Activated naive CD8-positive, alpha-beta T cell treated with anti-CD3 and anti-CD28 coated beads for 36 hours (primary cell): ENCODE measurements at regions not wholly inside any gene's neighbourhood (a gene's known extent, or its start where the extent isn't known, plus 50 kb on each side); places are given as distances from the start of the nearest gene placed in this dataset.

Experiments used
- DNase-seq: peaks from one replicate; pipeline ENCODE4 v3.0.0; 2021
- H3K27ac Mint-ChIP-seq: one replicate; pipeline ENCODE4 v1.8.0; 2022; ENCODE audit warnings: mild to moderate bottlenecking, moderate library complexity, mixed read lengths
- H3K27me3 Mint-ChIP-seq: one replicate; pipeline ENCODE4 v1.8.0; 2022; ENCODE audit warnings: mild to moderate bottlenecking, mixed read lengths
- H3K36me3 Mint-ChIP-seq: one replicate; pipeline ENCODE4 v1.8.0; 2021; ENCODE audit warnings: mild to moderate bottlenecking, mixed read lengths
- H3K4me1 Mint-ChIP-seq: one replicate; pipeline ENCODE4 v1.8.0; 2021; ENCODE audit warnings: mixed read lengths
- H3K4me3 Mint-ChIP-seq: one replicate; pipeline ENCODE4 v1.8.0; 2022; ENCODE audit warnings: mild to moderate bottlenecking, moderate library complexity, mixed read lengths
- H3K9me3 Mint-ChIP-seq: one replicate; pipeline ENCODE4 v1.8.0; 2022; ENCODE audit warnings: mixed read lengths

DNA sequence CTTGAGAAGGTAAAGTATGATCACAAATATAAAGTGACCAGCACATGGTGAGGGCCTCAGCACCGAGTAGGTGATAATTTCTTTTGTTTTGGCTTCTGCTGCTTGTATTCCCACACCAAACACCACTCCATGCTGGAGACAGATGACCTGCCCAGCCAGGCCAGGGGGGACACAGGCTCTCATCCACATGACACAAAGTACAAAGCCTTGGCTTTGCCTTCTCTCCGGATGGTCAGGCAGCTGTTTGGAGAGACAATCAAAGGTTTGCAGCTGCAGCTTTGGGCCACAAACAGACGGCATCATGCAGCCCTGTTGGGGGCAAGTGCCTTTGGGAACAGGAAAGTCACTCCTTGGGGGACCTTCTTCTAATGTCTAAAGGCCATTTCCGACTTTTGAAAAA lies 226.2 kb upstream of the KLF4 start:
- Mint-ChIP-seq H3K9me3 (no peaks in the 10 kb centered on the region), H3K36me3 (no peaks in the 10 kb centered on the region), H3K4me1 (no peaks in the 10 kb centered on the region), H3K27ac (no peak overlapping the region), H3K4me3 (no peak overlapping the region), H3K27me3 (peaks cover 6% of the 10 kb centered on the region)
- DNase-seq = no peak

GRCh38 chr9:107713470-107713869 lies 223.9 kb upstream of the KLF4 start:
- DNase-seq = no peak
- no peaks in the 10 kb centered on the region for H3K4me1 Mint-ChIP-seq

GRCh38 chr9:107712390-107712789 lies 222.8 kb upstream of the KLF4 start:
- no peaks in the 10 kb centered on the region for H3K9me3 Mint-ChIP-seq
- H3K27ac Mint-ChIP-seq = no peak overlapping the region
- no peak overlapping the region for H3K4me3 Mint-ChIP-seq

More at GRCh38 chr9:107713470-107713869, 223.9 kb upstream of the KLF4 start:
- Mint-ChIP-seq H3K27me3 (peaks cover 6% of the 10 kb centered on the region), H3K4me3 (no peak overlapping the region), H3K27ac (no peak overlapping the region), H3K36me3 (no peaks in the 10 kb centered on the region), H3K9me3 (no peaks in the 10 kb centered on the region)

DNA sequence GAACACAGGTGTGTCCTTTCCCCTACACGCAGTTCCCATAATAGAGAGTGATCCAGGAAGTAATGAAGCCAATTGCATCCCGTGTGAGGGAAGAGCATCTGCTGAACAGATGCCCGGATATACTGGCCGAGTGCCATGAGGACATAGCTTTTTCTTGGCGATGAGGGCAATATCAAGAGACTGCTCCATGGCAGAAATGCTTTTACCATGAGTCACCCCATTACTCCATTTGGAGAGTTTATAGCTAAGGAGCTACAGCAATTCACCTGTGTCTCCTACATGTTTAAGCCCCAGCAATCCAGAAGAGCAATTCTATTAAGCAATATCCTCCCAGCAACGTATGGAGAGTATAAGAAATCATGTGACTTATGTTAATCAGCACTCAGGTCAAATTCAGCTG lies 222.0 kb upstream of the KLF4 start:
- no peak for DNase-seq
- no peaks in the 10 kb centered on the region for H3K4me1 Mint-ChIP-seq
- no peak overlapping the region for H3K27ac Mint-ChIP-seq
- no peak overlapping the region for H3K4me3 Mint-ChIP-seq
- no peaks in the 10 kb centered on the region for H3K9me3 Mint-ChIP-seq
- H3K27me3 Mint-ChIP-seq = peaks cover 6% of the 10 kb centered on the region
- no peaks in the 10 kb centered on the region for H3K36me3 Mint-ChIP-seq

More at GRCh38 chr9:107712390-107712789, 222.8 kb upstream of the KLF4 start:
- H3K4me1 Mint-ChIP-seq = no peaks in the 10 kb centered on the region
- no peaks in the 10 kb centered on the region for H3K36me3 Mint-ChIP-seq
- no peak for DNase-seq
- peaks cover 6% of the 10 kb centered on the region for H3K27me3 Mint-ChIP-seq

GRCh38 chr9:107710953-107711352 lies 221.4 kb upstream of the KLF4 start:
- no peaks in the 10 kb centered on the region for H3K36me3 Mint-ChIP-seq
- no peak for DNase-seq
- H3K27me3 Mint-ChIP-seq = peaks cover 6% of the 10 kb centered on the region
- no peak overlapping the region for H3K4me3 Mint-ChIP-seq
- no peaks in the 10 kb centered on the region for H3K9me3 Mint-ChIP-seq
- H3K4me1 Mint-ChIP-seq = no peaks in the 10 kb centered on the region
- H3K27ac Mint-ChIP-seq = no peak overlapping the region

GRCh38 chr9:107710546-107710945 lies 221.0 kb upstream of the KLF4 start:
- no peaks in the 10 kb centered on the region for H3K9me3 Mint-ChIP-seq
- H3K27ac Mint-ChIP-seq = no peak overlapping the region
- no peaks in the 10 kb centered on the region for H3K36me3 Mint-ChIP-seq
- H3K27me3 Mint-ChIP-seq = peaks cover 6% of the 10 kb centered on the region
- no peak overlapping the region for H3K4me3 Mint-ChIP-seq
- DNase-seq = no peak
- no peaks in the 10 kb centered on the region for H3K4me1 Mint-ChIP-seq

DNA sequence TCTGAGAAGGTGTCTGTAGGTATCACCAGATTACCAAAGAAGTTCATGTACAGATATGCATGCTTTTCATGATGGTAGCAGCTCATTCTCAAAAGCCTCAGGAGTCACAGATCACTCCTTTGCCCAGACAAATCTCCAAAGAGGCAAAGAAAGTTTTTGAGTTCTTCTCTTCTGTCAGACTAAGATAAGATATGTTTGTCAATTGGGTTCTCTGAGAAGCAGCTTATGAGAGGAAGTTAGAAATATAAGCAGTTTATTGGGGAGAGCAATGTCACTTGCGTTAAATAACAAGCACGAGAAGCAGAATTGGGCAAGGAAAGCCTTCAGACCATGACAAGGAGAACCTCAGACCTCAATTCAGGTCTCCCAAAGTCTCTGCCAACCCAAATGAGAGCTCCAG lies 219.2 kb upstream of the KLF4 start:
- H3K36me3 Mint-ChIP-seq = no peaks in the 10 kb centered on the region
- H3K27me3 Mint-ChIP-seq = peaks cover 6% of the 10 kb centered on the region
- DNase-seq = no peak
- no peak overlapping the region for H3K4me3 Mint-ChIP-seq
- no peak overlapping the region for H3K27ac Mint-ChIP-seq
- no peaks in the 10 kb centered on the region for H3K9me3 Mint-ChIP-seq
- no peaks in the 10 kb centered on the region for H3K4me1 Mint-ChIP-seq

DNA sequence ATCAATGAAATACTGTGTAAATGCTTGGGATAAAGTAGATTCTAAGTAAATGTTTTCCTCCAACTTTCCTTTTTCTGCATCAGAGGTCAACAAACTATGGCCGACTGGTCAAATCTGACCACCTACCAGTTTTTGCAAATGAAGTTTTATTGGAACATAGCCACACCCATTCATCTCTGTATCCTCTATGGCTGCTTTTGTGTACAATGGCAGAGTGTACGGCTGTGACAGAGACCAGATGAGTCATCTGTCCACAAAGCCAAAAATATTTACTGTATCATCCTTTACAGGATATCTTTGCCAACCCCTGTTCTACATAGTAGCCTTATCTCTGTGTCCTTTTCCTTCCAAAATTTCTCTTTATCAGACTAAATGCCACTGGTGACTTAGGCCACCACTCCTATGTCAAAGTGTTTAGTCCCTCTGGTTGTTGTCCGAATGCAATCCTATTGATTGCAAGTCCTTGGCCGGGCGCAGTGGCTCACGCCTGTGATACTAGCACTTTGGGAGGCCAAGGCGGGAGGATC lies 218.4 kb upstream of the KLF4 start:
- no peak for DNase-seq
- H3K4me1 Mint-ChIP-seq = no peaks in the 10 kb centered on the region
- no peaks in the 10 kb centered on the region for H3K9me3 Mint-ChIP-seq
- no peak overlapping the region for H3K27ac Mint-ChIP-seq
- H3K36me3 Mint-ChIP-seq = no peaks in the 10 kb centered on the region
- H3K4me3 Mint-ChIP-seq = no peak overlapping the region
- peaks cover 4% of the 10 kb centered on the region for H3K27me3 Mint-ChIP-seq

GRCh38 chr9:107707428-107707837 lies 217.9 kb upstream of the KLF4 start:
- Mint-ChIP-seq H3K9me3 (no peaks in the 10 kb centered on the region), H3K27me3 (peaks cover 4% of the 10 kb centered on the region)

DNA sequence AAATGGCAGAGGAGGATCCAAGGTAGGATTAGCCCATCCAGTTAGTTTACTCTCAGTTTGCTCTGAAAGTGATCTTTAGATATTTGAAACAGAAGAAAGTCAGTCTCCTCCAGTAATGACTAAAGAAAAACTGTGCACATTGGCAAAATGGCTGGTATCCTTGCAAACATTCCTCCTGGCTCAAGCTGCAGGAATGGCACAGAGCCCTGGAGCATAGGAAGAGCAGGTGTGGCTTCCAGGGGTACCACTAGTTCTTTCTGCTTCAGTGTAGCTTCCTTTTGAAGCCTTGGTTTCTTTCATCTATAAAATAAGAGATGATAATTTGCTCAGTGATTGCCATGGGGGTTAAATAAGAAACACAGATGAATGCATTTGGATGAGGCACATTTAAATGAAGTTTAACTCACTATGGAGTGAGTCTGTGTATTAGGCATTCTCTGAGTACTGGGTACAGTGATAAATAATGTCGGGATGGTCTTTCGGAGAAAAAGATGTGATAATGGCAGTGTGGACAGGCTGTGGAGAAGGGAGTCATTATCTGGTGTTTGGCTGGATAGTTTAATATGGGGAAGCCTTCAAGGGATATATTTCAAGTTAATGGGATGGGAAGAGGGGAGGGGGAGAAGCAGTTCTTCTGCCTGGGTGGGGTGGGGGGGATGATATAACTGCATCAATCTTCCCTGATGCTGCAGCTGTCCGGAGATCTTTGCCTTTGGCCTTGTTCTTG lies 217.3 kb upstream of the KLF4 start:
- no peak for DNase-seq
- H3K4me1 Mint-ChIP-seq = no peaks in the 10 kb centered on the region
- peaks cover 4% of the 10 kb centered on the region for H3K27me3 Mint-ChIP-seq
- no peak overlapping the region for H3K4me3 Mint-ChIP-seq
- no peak overlapping the region for H3K27ac Mint-ChIP-seq
- H3K9me3 Mint-ChIP-seq = no peaks in the 10 kb centered on the region
- H3K36me3 Mint-ChIP-seq = no peaks in the 10 kb centered on the region

More at GRCh38 chr9:107707428-107707837, 217.9 kb upstream of the KLF4 start:
- no peak overlapping the region for H3K4me3 Mint-ChIP-seq
- no peaks in the 10 kb centered on the region for H3K4me1 Mint-ChIP-seq
- H3K36me3 Mint-ChIP-seq = no peaks in the 10 kb centered on the region
- DNase-seq = no peak
- H3K27ac Mint-ChIP-seq = no peak overlapping the region

- Mint-ChIP-seq H3K36me3 (no peaks in the 10 kb centered on the region), H3K27me3 (no peaks in the 10 kb centered on the region), H3K4me1 (no peaks in the 10 kb centered on the region), H3K27ac (no peak overlapping the region), H3K9me3 (no peaks in the 10 kb centered on the region), H3K4me3 (no peak overlapping the region)
- no peak for DNase-seq
These were observed 216.0 kb upstream of the KLF4 start for GRCh38 chr9:107705521-107705920.

GRCh38 chr9:107704774-107705173 lies 215.2 kb upstream of the KLF4 start:
- Mint-ChIP-seq H3K27me3 (no peaks in the 10 kb centered on the region), H3K36me3 (no peaks in the 10 kb centered on the region), H3K4me1 (no peaks in the 10 kb centered on the region), H3K9me3 (no peaks in the 10 kb centered on the region), H3K4me3 (no peak overlapping the region), H3K27ac (no peak overlapping the region)
- no peak for DNase-seq

GRCh38 chr9:107703651-107704050 lies 214.1 kb upstream of the KLF4 start:
- no peak overlapping the region for H3K27ac Mint-ChIP-seq
- H3K4me1 Mint-ChIP-seq = no peaks in the 10 kb centered on the region
- H3K4me3 Mint-ChIP-seq = no peak overlapping the region
- H3K36me3 Mint-ChIP-seq = no peaks in the 10 kb centered on the region
- no peaks in the 10 kb centered on the region for H3K9me3 Mint-ChIP-seq
- H3K27me3 Mint-ChIP-seq = no peaks in the 10 kb centered on the region
- no peak for DNase-seq

- Mint-ChIP-seq H3K36me3 (no peaks in the 10 kb centered on the region), H3K9me3 (no peaks in the 10 kb centered on the region), H3K27ac (no peak overlapping the region), H3K27me3 (no peaks in the 10 kb centered on the region), H3K4me3 (no peak overlapping the region), H3K4me1 (no peaks in the 10 kb centered on the region)
- no peak for DNase-seq
These were observed 211.3 kb upstream of the KLF4 start for GRCh38 chr9:107700847-107701246.

- Mint-ChIP-seq H3K4me1 (no peaks in the 10 kb centered on the region), H3K27me3 (no peaks in the 10 kb centered on the region), H3K4me3 (no peak overlapping the region), H3K27ac (no peak overlapping the region), H3K9me3 (no peaks in the 10 kb centered on the region), H3K36me3 (no peaks in the 10 kb centered on the region)
- no peak for DNase-seq
These were observed 209.7 kb upstream of the KLF4 start for GRCh38 chr9:107699231-107699630.

GRCh38 chr9:107698779-107699178 lies 209.2 kb upstream of the KLF4 start:
- no peaks in the 10 kb centered on the region for H3K9me3 Mint-ChIP-seq
- H3K27me3 Mint-ChIP-seq = no peaks in the 10 kb centered on the region
- H3K27ac Mint-ChIP-seq = no peak overlapping the region
- no peaks in the 10 kb centered on the region for H3K4me1 Mint-ChIP-seq
- H3K36me3 Mint-ChIP-seq = no peaks in the 10 kb centered on the region
- no peak for DNase-seq
- no peak overlapping the region for H3K4me3 Mint-ChIP-seq
